GM23338 (cell line): ENCODE measurements at regions not wholly inside any gene's neighbourhood (a gene's known extent, or its start where the extent isn't known, plus 50 kb on each side); places are given as distances from the start of the nearest gene placed in this dataset.

Experiments used
- ATAC-seq: fragments of 200-7000 bp; cut with Tn5 transposase; 3 replicates; pipeline ENCODE4 v1.9.1; 2020
- DNase-seq: peaks from one replicate; pipeline ENCODE4 v3.0.0-alpha.2; 2015; ENCODE audit warnings: low spot score
- H2AFZ ChIP-seq: fragments of 200-600 bp; sonication (generic); 2 replicates; pipeline ENCODE4 v1.8.0; 2016; ENCODE audit warnings: antibody characterized with exemption, mild to moderate bottlenecking, moderate library complexity
- H3F3A ChIP-seq: fragments of 200-600 bp; sonication (generic); replicated peaks from 2 replicates; pipeline ENCODE4 v1.8.0; 2017; ENCODE audit warnings: antibody characterized with exemption, mixed run types, low read depth
- H3K27ac ChIP-seq: fragments of 200-600 bp; sonication (generic); 2 replicates; pipeline ENCODE4 v1.6.1; 2016; ENCODE audit warnings: low read depth
- H3K27me3 ChIP-seq: fragments of 200-600 bp; sonication (generic); 2 replicates; pipeline ENCODE4 v1.8.0; 2016; ENCODE audit warnings: mild to moderate bottlenecking, mixed run types, moderate library complexity; ENCODE audit not compliant: insufficient read depth
- H3K36me3 ChIP-seq: fragments of 200-600 bp; sonication (generic); 2 replicates; pipeline ENCODE4 v1.8.0; 2016; ENCODE audit warnings: mild to moderate bottlenecking; ENCODE audit not compliant: insufficient read depth
- H3K4me1 ChIP-seq: fragments of 200-600 bp; sonication (generic); 2 replicates; pipeline ENCODE4 v1.8.0; 2016; ENCODE audit warnings: mild to moderate bottlenecking, moderate library complexity; ENCODE audit not compliant: insufficient read depth
- H3K4me2 ChIP-seq: fragments of 200-600 bp; sonication (generic); 2 replicates; pipeline ENCODE4 v1.7.1; 2017; ENCODE audit warnings: mixed run types
- H3K4me3 ChIP-seq: fragments of 200-600 bp; sonication (generic); 2 replicates; pipeline ENCODE4 v1.6.1; 2016; ENCODE audit warnings: mixed run types
- H3K79me2 ChIP-seq: fragments of 200-600 bp; sonication (generic); replicated peaks from 2 replicates; pipeline ENCODE4 v1.8.0; 2017; ENCODE audit warnings: mild to moderate bottlenecking; ENCODE audit not compliant: insufficient read depth
- H3K9me2 ChIP-seq: fragments of 200-600 bp; sonication (generic); 2 replicates; pipeline ENCODE4 v1.8.0; 2017; ENCODE audit not compliant: insufficient read depth
- H4K20me1 ChIP-seq: fragments of 200-600 bp; sonication (generic); replicated peaks from 2 replicates; pipeline ENCODE4 v1.8.0; 2017; ENCODE audit warnings: mild to moderate bottlenecking; ENCODE audit not compliant: insufficient read depth
- H3K27ac Mint-ChIP-seq: 2 replicates; pipeline ENCODE4 v1.8.0; 2020; ENCODE audit warnings: inconsistent platforms, mild to moderate bottlenecking, moderate library complexity, mixed read lengths
- H3K27me3 Mint-ChIP-seq: 3 replicates; pipeline ENCODE4 v1.8.0; 2022; ENCODE audit warnings: low read depth, mild to moderate bottlenecking, moderate library complexity, mixed read lengths, inconsistent platforms; ENCODE audit not compliant: insufficient read depth, poor library complexity
- H3K36me3 Mint-ChIP-seq: 3 replicates; pipeline ENCODE4 v1.8.0; 2021; ENCODE audit warnings: low read depth, mild to moderate bottlenecking, inconsistent platforms, moderate library complexity, mixed read lengths
- H3K4me1 Mint-ChIP-seq: 3 replicates; pipeline ENCODE4 v1.8.0; 2020; ENCODE audit warnings: mild to moderate bottlenecking, inconsistent platforms, mixed read lengths
- H3K4me3 Mint-ChIP-seq: 3 replicates; pipeline ENCODE4 v1.8.0; 2021; ENCODE audit warnings: moderate library complexity, mild to moderate bottlenecking, inconsistent platforms, mixed read lengths
- H3K9me3 Mint-ChIP-seq: 3 replicates; pipeline ENCODE4 v1.8.0; 2020; ENCODE audit warnings: moderate library complexity, mild to moderate bottlenecking, inconsistent platforms, mixed read lengths
- ETS1 ChIP-seq: IDR thresholded peaks from 2 replicates; pipeline ENCODE4 v1.6.1; 2016; ENCODE audit warnings: antibody characterized with exemption
- EZH2 ChIP-seq: fragments of 200-600 bp; sonication (generic); IDR thresholded peaks from one replicate; pipeline ENCODE4 v1.8.0; 2017; ENCODE audit warnings: antibody characterized with exemption, mild to moderate bottlenecking, low read depth; ENCODE audit not compliant: unreplicated experiment
- EZH2phosphoT487 ChIP-seq: fragments of 200-600 bp; sonication (generic); IDR thresholded peaks from one replicate; pipeline ENCODE4 v1.8.1; 2018; ENCODE audit warnings: antibody characterized with exemption; ENCODE audit not compliant: unreplicated experiment
- JUNB ChIP-seq: IDR thresholded peaks from one replicate; pipeline ENCODE4 v1.6.1; 2016; ENCODE audit warnings: antibody characterized with exemption; ENCODE audit not compliant: unreplicated experiment
- NANOG ChIP-seq: IDR thresholded peaks from 2 replicates; pipeline ENCODE4 v1.6.1; 2016; ENCODE audit warnings: antibody characterized with exemption, borderline replicate concordance
- POLR2AphosphoS5 ChIP-seq: IDR thresholded peaks from 2 replicates; pipeline ENCODE4 v1.6.1; 2016; ENCODE audit warnings: antibody characterized with exemption, low read depth
- STAT1 ChIP-seq: IDR thresholded peaks from one replicate; pipeline ENCODE4 v1.6.1; 2016; ENCODE audit warnings: antibody characterized with exemption; ENCODE audit not compliant: unreplicated experiment
- ZNF114 ChIP-seq: fragments of 250-450 bp; sonication (Bioruptor Pico); IDR thresholded peaks from 2 replicates; pipeline ENCODE4 v1.5.0; 2020; ENCODE audit warnings: mild to moderate bottlenecking, moderate library complexity
- ZNF331 ChIP-seq: fragments of 250-450 bp; sonication (Bioruptor Pico); IDR thresholded peaks from 2 replicates; pipeline ENCODE4 v1.5.0; 2020; ENCODE audit warnings: low read depth, mild to moderate bottlenecking, moderate library complexity

GRCh38 chr3:150082898-150083654, 112.4 kb upstream of the PFN2 start:
- peaks cover 4% of the 10 kb centered on the region for H3K27me3 Mint-ChIP-seq
- Histone ChIP-seq H2AFZ (no peak overlapping the region), H3K79me2 (no peaks in the 10 kb centered on the region), H3K27me3 (no peaks in the 10 kb centered on the region), H3K4me3 (no peak overlapping the region), H3K4me2 (no peak overlapping the region), H4K20me1 (no peaks in the 10 kb centered on the region), H3K4me1 (0 out of 2 replicates have a peak, but pooled peaks cover 3% of the 10 kb centered on the region), H3K9me2 (no peaks in the 10 kb centered on the region; the same call in 1 of the 2 replicates), H3K27ac (no peak overlapping the region), H3F3A (no peaks in the 10 kb centered on the region), H3K36me3 (no peaks in the 10 kb centered on the region)
- H3K4me3 Mint-ChIP-seq = no peak overlapping the region
- DNase-seq (no peak), ATAC-seq (no peak)
- peaks cover 8% of the 10 kb centered on the region for H3K4me1 Mint-ChIP-seq
- H3K27ac Mint-ChIP-seq = no peak overlapping the region
- no peaks in the 10 kb centered on the region for H3K9me3 Mint-ChIP-seq
- TF ChIP-seq STAT1 = no peak
- no peak for TF ChIP-seq NANOG
- no peak for TF ChIP-seq JUNB
- no peak for TF ChIP-seq POLR2AphosphoS5
- no peak for TF ChIP-seq ETS1
- TF ChIP-seq EZH2 = no peak
- no peak for TF ChIP-seq ZNF331 (CRISPR knock-in tag)
- no peak for TF ChIP-seq ZNF114
- no peaks in the 10 kb centered on the region for H3K36me3 Mint-ChIP-seq

- DNase-seq (no peak), ATAC-seq (no peak)
- H3K27me3 Mint-ChIP-seq = peaks cover 4% of the 10 kb centered on the region
- 0 out of 2 replicates have a peak, but pooled peaks cover 3% of the 10 kb centered on the region for H3K4me1 ChIP-seq
- no peak overlapping the region for H3K4me3 ChIP-seq
- no peaks in the 10 kb centered on the region for H3K27me3 ChIP-seq
- H3K36me3 ChIP-seq = peaks cover 5% of the 10 kb centered on the region; the same call in 1 of the 2 replicates
- peaks cover 8% of the 10 kb centered on the region for H3K4me1 Mint-ChIP-seq
- peaks cover 11% of the 10 kb centered on the region; the same call in 2 of the 3 replicates for H3K9me3 Mint-ChIP-seq
- H3K27ac ChIP-seq = no peak overlapping the region
- H3K27ac Mint-ChIP-seq = no peak overlapping the region
- no peaks in the 10 kb centered on the region for H3K79me2 ChIP-seq
- H3F3A ChIP-seq = no peaks in the 10 kb centered on the region
- H4K20me1 ChIP-seq = no peaks in the 10 kb centered on the region
- H3K36me3 Mint-ChIP-seq = 0 out of 3 replicates have a peak, but pooled peaks cover 3% of the 10 kb centered on the region
- no peak overlapping the region for H3K4me2 ChIP-seq
- no peaks in the 10 kb centered on the region; the same call in 1 of the 2 replicates for H3K9me2 ChIP-seq
- no peak overlapping the region for H3K4me3 Mint-ChIP-seq
- TF ChIP-seq STAT1 (no peak), EZH2phosphoT487 (no peak), EZH2 (no peak), ETS1 (no peak)
- no peak overlapping the region for H2AFZ ChIP-seq
Observed at GRCh38 chr3:150081084-150081483, 110.4 kb upstream of the PFN2 start.
